ENCODE measurements at regions not wholly inside any gene's neighbourhood (a gene's known extent, or its start where the extent isn't known, plus 50 kb on each side); places are given as distances from the start of the nearest gene placed in this dataset.
"Not testable (repeated sequence)": the region's sequence is repeated elsewhere in the genome, so short reads cannot be mapped to it uniquely, and the experiment has no call there.

GRCh38 chr14:105911848-105912292 lies 385.5 kb downstream of the TMEM121 start:
- not testable (repeated sequence) for H3K36me3 ChIP-seq (ENCODE audit: control insufficient read depth, insufficient read depth, low read length); H3K4me1 ChIP-seq (ENCODE audit: control insufficient read depth, insufficient read depth, low read length); H3K4me3 ChIP-seq (ENCODE audit: insufficient read depth, low read depth, low read length); H3K9me3 ChIP-seq (ENCODE audit: control insufficient read depth, low read length); H3K27me3 ChIP-seq (ENCODE audit: control insufficient read depth, insufficient read depth, low read length, poor library complexity, severe bottlenecking); H3K27ac ChIP-seq (ENCODE audit: insufficient read depth, low read depth, low read length, poor library complexity, severe bottlenecking)
- WGBS, 2 experiments = 69 to 75% methylated on average over 8 of the region's 8 CpGs

- no peaks in the 10 kb centered on the region for H3K27me3 ChIP-seq (ENCODE audit: control insufficient read depth, insufficient read depth, low read length, poor library complexity, severe bottlenecking)
- no peaks in the 10 kb centered on the region for H3K4me1 ChIP-seq (ENCODE audit: control insufficient read depth, insufficient read depth, low read length)
- WGBS, 2 experiments = 68 to 70% methylated on average over 11 of the region's 11 CpGs
- H3K4me3 ChIP-seq (ENCODE audit: insufficient read depth, low read depth, low read length) = no peak overlapping the region
- H3K36me3 ChIP-seq (ENCODE audit: control insufficient read depth, insufficient read depth, low read length) = no peaks in the 10 kb centered on the region
- H3K27ac ChIP-seq (ENCODE audit: insufficient read depth, low read depth, low read length, poor library complexity, severe bottlenecking) = no peak overlapping the region
- H3K9me3 ChIP-seq (ENCODE audit: control insufficient read depth, low read length) = no peaks in the 10 kb centered on the region
These were observed 386.3 kb downstream of the TMEM121 start for GRCh38 chr14:105912641-105913180.

GRCh38 chr14:105913221-105913620 lies 386.8 kb downstream of the TMEM121 start:
- Histone ChIP-seq H3K27ac (ENCODE audit: insufficient read depth, low read depth, low read length, poor library complexity, severe bottlenecking) (no peak overlapping the region), H3K4me1 (ENCODE audit: control insufficient read depth, insufficient read depth, low read length) (no peaks in the 10 kb centered on the region), H3K36me3 (ENCODE audit: control insufficient read depth, insufficient read depth, low read length) (no peaks in the 10 kb centered on the region), H3K27me3 (ENCODE audit: control insufficient read depth, insufficient read depth, low read length, poor library complexity, severe bottlenecking) (no peaks in the 10 kb centered on the region), H3K9me3 (ENCODE audit: control insufficient read depth, low read length) (no peaks in the 10 kb centered on the region), H3K4me3 (ENCODE audit: insufficient read depth, low read depth, low read length) (no peak overlapping the region)
- 76 to 79% methylated on average over 9 of the region's 9 CpGs for WGBS, 2 experiments

GRCh38 chr14:105913861-105914260 lies 387.5 kb downstream of the TMEM121 start:
- H3K9me3 ChIP-seq (ENCODE audit: control insufficient read depth, low read length) = no peaks in the 10 kb centered on the region
- H3K4me1 ChIP-seq (ENCODE audit: control insufficient read depth, insufficient read depth, low read length) = no peaks in the 10 kb centered on the region
- no peak overlapping the region for H3K4me3 ChIP-seq (ENCODE audit: insufficient read depth, low read depth, low read length)
- H3K36me3 ChIP-seq (ENCODE audit: control insufficient read depth, insufficient read depth, low read length) = no peaks in the 10 kb centered on the region
- no peak overlapping the region for H3K27ac ChIP-seq (ENCODE audit: insufficient read depth, low read depth, low read length, poor library complexity, severe bottlenecking)
- no peaks in the 10 kb centered on the region for H3K27me3 ChIP-seq (ENCODE audit: control insufficient read depth, insufficient read depth, low read length, poor library complexity, severe bottlenecking)
- 59 to 70% methylated on average over 5 of the region's 5 CpGs for WGBS, 2 experiments

- H3K27ac ChIP-seq (ENCODE audit: insufficient read depth, low read depth, low read length, poor library complexity, severe bottlenecking); H3K9me3 ChIP-seq (ENCODE audit: control insufficient read depth, low read length); H3K4me1 ChIP-seq (ENCODE audit: control insufficient read depth, insufficient read depth, low read length); H3K4me3 ChIP-seq (ENCODE audit: insufficient read depth, low read depth, low read length); H3K36me3 ChIP-seq (ENCODE audit: control insufficient read depth, insufficient read depth, low read length); H3K27me3 ChIP-seq (ENCODE audit: control insufficient read depth, insufficient read depth, low read length, poor library complexity, severe bottlenecking): not testable (repeated sequence)
- WGBS, 2 experiments = 71 to 72% methylated on average over 10 to 12 of the region's 12 CpGs
These were observed 387.9 kb downstream of the TMEM121 start for GRCh38 chr14:105914281-105914680.

GRCh38 chr14:105914738-105915385 lies 388.5 kb downstream of the TMEM121 start:
- no peaks in the 10 kb centered on the region for H3K27me3 ChIP-seq (ENCODE audit: control insufficient read depth, insufficient read depth, low read length, poor library complexity, severe bottlenecking)
- no peaks in the 10 kb centered on the region for H3K9me3 ChIP-seq (ENCODE audit: control insufficient read depth, low read length)
- H3K27ac ChIP-seq (ENCODE audit: insufficient read depth, low read depth, low read length, poor library complexity, severe bottlenecking) = no peak overlapping the region
- H3K4me1 ChIP-seq (ENCODE audit: control insufficient read depth, insufficient read depth, low read length) = no peaks in the 10 kb centered on the region
- 78 to 84% methylated on average over 8 of the region's 8 CpGs for WGBS, 2 experiments
- no peak overlapping the region for H3K4me3 ChIP-seq (ENCODE audit: insufficient read depth, low read depth, low read length)
- no peaks in the 10 kb centered on the region for H3K36me3 ChIP-seq (ENCODE audit: control insufficient read depth, insufficient read depth, low read length)

GRCh38 chr14:105915546-105915945 lies 389.2 kb downstream of the TMEM121 start:
- H3K9me3 ChIP-seq (ENCODE audit: control insufficient read depth, low read length); H3K4me1 ChIP-seq (ENCODE audit: control insufficient read depth, insufficient read depth, low read length); H3K27ac ChIP-seq (ENCODE audit: insufficient read depth, low read depth, low read length, poor library complexity, severe bottlenecking); H3K27me3 ChIP-seq (ENCODE audit: control insufficient read depth, insufficient read depth, low read length, poor library complexity, severe bottlenecking); H3K4me3 ChIP-seq (ENCODE audit: insufficient read depth, low read depth, low read length); H3K36me3 ChIP-seq (ENCODE audit: control insufficient read depth, insufficient read depth, low read length): not testable (repeated sequence)
- WGBS, 2 experiments = 0% methylated on average over 1 of the region's 3 CpGs; no CpG with 5 or more reads in 1 of the 2 experiments

- WGBS, 2 experiments = 77 to 79% methylated on average over 20 of the region's 20 CpGs
- not testable (repeated sequence) for H3K4me3 ChIP-seq (ENCODE audit: insufficient read depth, low read depth, low read length); H3K4me1 ChIP-seq (ENCODE audit: control insufficient read depth, insufficient read depth, low read length); H3K27me3 ChIP-seq (ENCODE audit: control insufficient read depth, insufficient read depth, low read length, poor library complexity, severe bottlenecking); H3K27ac ChIP-seq (ENCODE audit: insufficient read depth, low read depth, low read length, poor library complexity, severe bottlenecking); H3K36me3 ChIP-seq (ENCODE audit: control insufficient read depth, insufficient read depth, low read length); H3K9me3 ChIP-seq (ENCODE audit: control insufficient read depth, low read length)
These were observed 391.0 kb downstream of the TMEM121 start for GRCh38 chr14:105917136-105917932.

GRCh38 chr14:105917933-105918436 lies 391.6 kb downstream of the TMEM121 start:
- no peak overlapping the region for H3K27ac ChIP-seq (ENCODE audit: insufficient read depth, low read depth, low read length, poor library complexity, severe bottlenecking)
- H3K27me3 ChIP-seq (ENCODE audit: control insufficient read depth, insufficient read depth, low read length, poor library complexity, severe bottlenecking) = no peaks in the 10 kb centered on the region
- 83 to 85% methylated on average over 10 of the region's 10 CpGs for WGBS, 2 experiments
- no peaks in the 10 kb centered on the region for H3K4me1 ChIP-seq (ENCODE audit: control insufficient read depth, insufficient read depth, low read length)
- H3K9me3 ChIP-seq (ENCODE audit: control insufficient read depth, low read length) = no peaks in the 10 kb centered on the region
- no peak overlapping the region for H3K4me3 ChIP-seq (ENCODE audit: insufficient read depth, low read depth, low read length)
- H3K36me3 ChIP-seq (ENCODE audit: control insufficient read depth, insufficient read depth, low read length) = no peaks in the 10 kb centered on the region

- Histone ChIP-seq H3K36me3 (ENCODE audit: control insufficient read depth, insufficient read depth, low read length) (no peaks in the 10 kb centered on the region), H3K4me1 (ENCODE audit: control insufficient read depth, insufficient read depth, low read length) (no peaks in the 10 kb centered on the region), H3K27me3 (ENCODE audit: control insufficient read depth, insufficient read depth, low read length, poor library complexity, severe bottlenecking) (no peaks in the 10 kb centered on the region), H3K27ac (ENCODE audit: insufficient read depth, low read depth, low read length, poor library complexity, severe bottlenecking) (no peak overlapping the region), H3K4me3 (ENCODE audit: insufficient read depth, low read depth, low read length) (no peak overlapping the region), H3K9me3 (ENCODE audit: control insufficient read depth, low read length) (no peaks in the 10 kb centered on the region)
- WGBS, 2 experiments = 72 to 73% methylated on average over 16 of the region's 17 CpGs
These were observed 392.3 kb downstream of the TMEM121 start for GRCh38 chr14:105918496-105919262.

Data from ectodermal cell (in vitro differentiated cells).